H1 (cell line): ENCODE measurements at regions not wholly inside any gene's neighbourhood (a gene's known extent, or its start where the extent isn't known, plus 50 kb on each side); places are given as distances from the start of the nearest gene placed in this dataset.

ENCODE experiments used
- MAFK ChIP-seq: IDR thresholded peaks from 2 replicates; pipeline ENCODE4 v1.6.1; 2012; ENCODE audit warnings: low read depth, mild to moderate bottlenecking, improper control_type of control experiment, low read length
- NRF1 ChIP-seq: IDR thresholded peaks from 2 replicates; pipeline ENCODE4 v1.6.1; 2011; ENCODE audit warnings: mild to moderate bottlenecking, low read depth, low read length, improper control_type of control experiment
- POU5F1 ChIP-seq: IDR thresholded peaks from 2 replicates; pipeline ENCODE4 v1.6.1; 2011; ENCODE audit warnings: low read depth, mild to moderate bottlenecking, low read length, moderate library complexity
- RBBP5 ChIP-seq: IDR thresholded peaks from 2 replicates; pipeline ENCODE4 v1.7.1; 2012; ENCODE audit warnings: low read depth, mild to moderate bottlenecking, inconsistent platforms, low read length, moderate library complexity, borderline replicate concordance
- RFX5 ChIP-seq: IDR thresholded peaks from 2 replicates; pipeline ENCODE4 v1.6.1; 2011; ENCODE audit warnings: low read depth, low read length, improper control_type of control experiment, borderline replicate concordance
- RXRA ChIP-seq: IDR thresholded peaks from 2 replicates; pipeline ENCODE4 v1.6.1; 2011; ENCODE audit warnings: low read depth, mild to moderate bottlenecking, low read length, moderate library complexity; ENCODE audit not compliant: insufficient read depth
- TAF1 ChIP-seq: IDR thresholded peaks from 2 replicates; pipeline ENCODE4 v1.6.1; 2011; ENCODE audit warnings: mild to moderate bottlenecking, low read depth, low read length
- TAF7 ChIP-seq: optimal IDR thresholded peaks from 2 replicates; pipeline ENCODE3; 2011; ENCODE audit warnings: low read depth, mild to moderate bottlenecking, inconsistent platforms, low read length, moderate library complexity, borderline replicate concordance
- TF ChIP-seq, protein P1 (sequence below): fragments of 300-600 bp; sonication (generic); IDR thresholded peaks from 2 replicates; pipeline ENCODE4 v1.7.1; 2012; ENCODE audit warnings: low read length, moderate library complexity, mild to moderate bottlenecking, inconsistent platforms; ENCODE audit not compliant: insufficient replicate concordance

DNA sequence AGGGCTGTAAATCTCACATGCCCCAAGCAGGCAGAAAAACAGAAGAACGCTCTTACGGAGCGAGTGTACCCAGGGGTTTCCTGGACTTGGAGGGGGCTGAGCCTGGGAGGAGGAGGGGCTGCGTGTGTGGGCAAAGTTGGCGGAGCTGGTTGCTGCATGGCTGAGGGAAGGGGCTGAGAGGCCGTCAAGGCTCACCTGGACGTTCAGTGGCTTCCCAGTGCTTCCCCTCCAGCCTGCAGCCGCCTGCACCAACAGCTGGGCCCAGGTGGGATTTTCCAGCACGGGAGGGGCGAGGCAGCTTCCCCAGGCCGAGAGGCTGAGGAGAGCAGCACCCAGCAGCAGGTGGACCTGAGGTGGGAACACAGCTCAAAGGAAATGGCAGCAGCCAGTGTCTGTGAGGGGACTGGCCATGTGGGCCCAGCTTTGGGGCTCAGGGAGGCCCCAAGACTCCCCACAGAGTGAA is 70.6 kb upstream of the CTDP1 start (continued):
- TF ChIP-seq, protein P1, sequence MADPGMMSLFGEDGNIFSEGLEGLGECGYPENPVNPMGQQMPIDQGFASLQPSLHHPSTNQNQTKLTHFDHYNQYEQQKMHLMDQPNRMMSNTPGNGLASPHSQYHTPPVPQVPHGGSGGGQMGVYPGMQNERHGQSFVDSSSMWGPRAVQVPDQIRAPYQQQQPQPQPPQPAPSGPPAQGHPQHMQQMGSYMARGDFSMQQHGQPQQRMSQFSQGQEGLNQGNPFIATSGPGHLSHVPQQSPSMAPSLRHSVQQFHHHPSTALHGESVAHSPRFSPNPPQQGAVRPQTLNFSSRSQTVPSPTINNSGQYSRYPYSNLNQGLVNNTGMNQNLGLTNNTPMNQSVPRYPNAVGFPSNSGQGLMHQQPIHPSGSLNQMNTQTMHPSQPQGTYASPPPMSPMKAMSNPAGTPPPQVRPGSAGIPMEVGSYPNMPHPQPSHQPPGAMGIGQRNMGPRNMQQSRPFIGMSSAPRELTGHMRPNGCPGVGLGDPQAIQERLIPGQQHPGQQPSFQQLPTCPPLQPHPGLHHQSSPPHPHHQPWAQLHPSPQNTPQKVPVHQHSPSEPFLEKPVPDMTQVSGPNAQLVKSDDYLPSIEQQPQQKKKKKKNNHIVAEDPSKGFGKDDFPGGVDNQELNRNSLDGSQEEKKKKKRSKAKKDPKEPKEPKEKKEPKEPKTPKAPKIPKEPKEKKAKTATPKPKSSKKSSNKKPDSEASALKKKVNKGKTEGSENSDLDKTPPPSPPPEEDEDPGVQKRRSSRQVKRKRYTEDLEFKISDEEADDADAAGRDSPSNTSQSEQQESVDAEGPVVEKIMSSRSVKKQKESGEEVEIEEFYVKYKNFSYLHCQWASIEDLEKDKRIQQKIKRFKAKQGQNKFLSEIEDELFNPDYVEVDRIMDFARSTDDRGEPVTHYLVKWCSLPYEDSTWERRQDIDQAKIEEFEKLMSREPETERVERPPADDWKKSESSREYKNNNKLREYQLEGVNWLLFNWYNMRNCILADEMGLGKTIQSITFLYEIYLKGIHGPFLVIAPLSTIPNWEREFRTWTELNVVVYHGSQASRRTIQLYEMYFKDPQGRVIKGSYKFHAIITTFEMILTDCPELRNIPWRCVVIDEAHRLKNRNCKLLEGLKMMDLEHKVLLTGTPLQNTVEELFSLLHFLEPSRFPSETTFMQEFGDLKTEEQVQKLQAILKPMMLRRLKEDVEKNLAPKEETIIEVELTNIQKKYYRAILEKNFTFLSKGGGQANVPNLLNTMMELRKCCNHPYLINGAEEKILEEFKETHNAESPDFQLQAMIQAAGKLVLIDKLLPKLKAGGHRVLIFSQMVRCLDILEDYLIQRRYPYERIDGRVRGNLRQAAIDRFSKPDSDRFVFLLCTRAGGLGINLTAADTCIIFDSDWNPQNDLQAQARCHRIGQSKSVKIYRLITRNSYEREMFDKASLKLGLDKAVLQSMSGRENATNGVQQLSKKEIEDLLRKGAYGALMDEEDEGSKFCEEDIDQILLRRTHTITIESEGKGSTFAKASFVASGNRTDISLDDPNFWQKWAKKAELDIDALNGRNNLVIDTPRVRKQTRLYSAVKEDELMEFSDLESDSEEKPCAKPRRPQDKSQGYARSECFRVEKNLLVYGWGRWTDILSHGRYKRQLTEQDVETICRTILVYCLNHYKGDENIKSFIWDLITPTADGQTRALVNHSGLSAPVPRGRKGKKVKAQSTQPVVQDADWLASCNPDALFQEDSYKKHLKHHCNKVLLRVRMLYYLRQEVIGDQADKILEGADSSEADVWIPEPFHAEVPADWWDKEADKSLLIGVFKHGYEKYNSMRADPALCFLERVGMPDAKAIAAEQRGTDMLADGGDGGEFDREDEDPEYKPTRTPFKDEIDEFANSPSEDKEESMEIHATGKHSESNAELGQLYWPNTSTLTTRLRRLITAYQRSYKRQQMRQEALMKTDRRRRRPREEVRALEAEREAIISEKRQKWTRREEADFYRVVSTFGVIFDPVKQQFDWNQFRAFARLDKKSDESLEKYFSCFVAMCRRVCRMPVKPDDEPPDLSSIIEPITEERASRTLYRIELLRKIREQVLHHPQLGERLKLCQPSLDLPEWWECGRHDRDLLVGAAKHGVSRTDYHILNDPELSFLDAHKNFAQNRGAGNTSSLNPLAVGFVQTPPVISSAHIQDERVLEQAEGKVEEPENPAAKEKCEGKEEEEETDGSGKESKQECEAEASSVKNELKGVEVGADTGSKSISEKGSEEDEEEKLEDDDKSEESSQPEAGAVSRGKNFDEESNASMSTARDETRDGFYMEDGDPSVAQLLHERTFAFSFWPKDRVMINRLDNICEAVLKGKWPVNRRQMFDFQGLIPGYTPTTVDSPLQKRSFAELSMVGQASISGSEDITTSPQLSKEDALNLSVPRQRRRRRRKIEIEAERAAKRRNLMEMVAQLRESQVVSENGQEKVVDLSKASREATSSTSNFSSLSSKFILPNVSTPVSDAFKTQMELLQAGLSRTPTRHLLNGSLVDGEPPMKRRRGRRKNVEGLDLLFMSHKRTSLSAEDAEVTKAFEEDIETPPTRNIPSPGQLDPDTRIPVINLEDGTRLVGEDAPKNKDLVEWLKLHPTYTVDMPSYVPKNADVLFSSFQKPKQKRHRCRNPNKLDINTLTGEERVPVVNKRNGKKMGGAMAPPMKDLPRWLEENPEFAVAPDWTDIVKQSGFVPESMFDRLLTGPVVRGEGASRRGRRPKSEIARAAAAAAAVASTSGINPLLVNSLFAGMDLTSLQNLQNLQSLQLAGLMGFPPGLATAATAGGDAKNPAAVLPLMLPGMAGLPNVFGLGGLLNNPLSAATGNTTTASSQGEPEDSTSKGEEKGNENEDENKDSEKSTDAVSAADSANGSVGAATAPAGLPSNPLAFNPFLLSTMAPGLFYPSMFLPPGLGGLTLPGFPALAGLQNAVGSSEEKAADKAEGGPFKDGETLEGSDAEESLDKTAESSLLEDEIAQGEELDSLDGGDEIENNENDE, result no peak
- TF ChIP-seq TAF7 (no peak), MAFK (no peak), RBBP5 (no peak), POU5F1 (no peak), RFX5 (no peak), TAF1 (no peak), RXRA (no peak), NRF1 (no peak)
- TF ChIP-seq, all 59 proteins: peak for 0
